HepG2 (cell line): ENCODE measurements at regions not wholly inside any gene's neighbourhood (a gene's known extent, or its start where the extent isn't known, plus 50 kb on each side); places are given as distances from the start of the nearest gene placed in this dataset.

ENCODE experiments used
- ATAC-seq: fragments of 200-7000 bp; cut with Tn5 transposase; 3 replicates; pipeline ENCODE4 v1.9.1; 2020; ENCODE audit warnings: mild to moderate bottlenecking, moderate library complexity
- BruUV-seq: library from RNA; stranded (reverse); fragments of 400-500 nt; replicated peaks from 2 replicates; lab custom pipeline; 2021; lab: Mats Ljungman, UMichigan
- CTCF ChIA-PET: fragments of 300-600 bp; formaldehyde crosslinking; extraction: SDS; loops from one replicate; lab custom pipeline; 2021; ENCODE audit warnings: low total read pairs, inconsistent platforms, low intra/inter-chr PET ratio; lab: Yijun Ruan, JAX
- POLR2A ChIA-PET: fragments of 350-600 bp; sonication (Branson Sonifier 250); formaldehyde crosslinking; loops from one replicate; lab custom pipeline; 2020; ENCODE audit warnings: antibody characterized with exemption, inconsistent platforms; lab: Yijun Ruan, JAX
- DNase-seq: peaks from one replicate; pipeline ENCODE4 v3.0.0-alpha.2; 2015; ENCODE audit warnings: low spot score
- FAIRE-seq: peaks from 3 replicates; lab custom pipeline; 2011; peaks lifted over from hg19 to GRCh38; lab: Jason Lieb, UNC
- H2AFZ ChIP-seq: one replicate; pipeline ENCODE4 v1.6.1; 2011; ENCODE audit warnings: low read length, inconsistent platforms
- H3K27ac ChIP-seq: fragments of 300-600 bp; 3 replicates; pipeline ENCODE4 v1.8.0; 2011; ENCODE audit warnings: mixed run types, mild to moderate bottlenecking, mixed read lengths, low read length, inconsistent platforms; ENCODE audit not compliant: insufficient read depth; ENCODE audit errors: extremely low read length
- H3K27me3 ChIP-seq, 2 experiments: fragments of 200-600 bp in 1 of 2; 2 replicates in 1 of 2; 3 replicates in 1 of 2; pipeline versions ENCODE4 v1.6.0 to v1.8.0; 2011; ENCODE audit warnings: low read length in 2 of 2, mild to moderate bottlenecking in 2 of 2, moderate library complexity in 2 of 2, inconsistent platforms in 1 of 2; ENCODE audit not compliant: insufficient read depth in 2 of 2, control insufficient read depth in 1 of 2
- H3K36me3 ChIP-seq, 2 experiments: fragments of 200-600 bp in 1 of 2; replicated peaks in 1 of 2; 2 replicates in 1 of 2; 3 replicates in 1 of 2; pipeline versions ENCODE4 v1.5.1 to v1.8.0; 2011; ENCODE audit warnings: low read length in 2 of 2, inconsistent platforms in 1 of 2; ENCODE audit not compliant: insufficient read depth in 2 of 2, control insufficient read depth in 1 of 2
- H3K4me1 ChIP-seq: 2 replicates; pipeline ENCODE4 v1.5.1; 2012; ENCODE audit warnings: low read length, inconsistent platforms; ENCODE audit not compliant: insufficient read depth
- H3K4me2 ChIP-seq: 2 replicates; pipeline ENCODE4 v1.6.0; 2011; ENCODE audit warnings: low read depth, low read length, inconsistent platforms
- H3K4me3 ChIP-seq, 3 experiments: fragments of 200-600 bp in 1 of 3; sonication (generic), shearing (Covaris generic) in 1 of 3; replicated peaks in 1 of 3; 2 replicates each; pipeline ENCODE4 v1.5.1; 2011 to 2016; ENCODE audit warnings: low read length in 3 of 3, inconsistent platforms in 2 of 3, low read depth in 2 of 3, mild to moderate bottlenecking in 2 of 3, control low read depth in 1 of 3, mixed read lengths in 1 of 3; ENCODE audit not compliant: insufficient read depth in 1 of 3
- H3K79me2 ChIP-seq: one replicate; pipeline ENCODE4 v1.6.1; 2011; ENCODE audit warnings: low read length, inconsistent platforms; ENCODE audit not compliant: insufficient read depth
- H3K9ac ChIP-seq: 2 replicates; pipeline ENCODE4 v1.6.0; 2011; ENCODE audit warnings: mild to moderate bottlenecking, low read depth, low read length, inconsistent platforms; ENCODE audit not compliant: insufficient read depth
- H3K9me3 ChIP-seq: 2 replicates; pipeline ENCODE4 v1.5.1; 2012; ENCODE audit warnings: mild to moderate bottlenecking, low read length
- H4K20me1 ChIP-seq: 2 replicates; pipeline ENCODE4 v1.6.0; 2011; ENCODE audit warnings: inconsistent platforms, mild to moderate bottlenecking, low read length, moderate library complexity; ENCODE audit not compliant: insufficient read depth
- HNF4G ChIP-seq, 2 experiments: sonication (generic) in 1 of 2; formaldehyde crosslinking in 1 of 2; IDR thresholded peaks; 2 replicates each; pipeline versions ENCODE4 v1.4.0 to v1.6.1; 2011 to 2020; ENCODE audit warnings: borderline replicate concordance in 2 of 2, low read depth in 2 of 2, mild to moderate bottlenecking in 2 of 2, low read length in 1 of 2, missing genetic modification reagents in 1 of 2, moderate library complexity in 1 of 2
- RXRB ChIP-seq: IDR thresholded peaks from 2 replicates; pipeline ENCODE4 v1.6.1; 2016; ENCODE audit warnings: borderline replicate concordance, missing genetic modification reagents, missing compliant biosample characterization
- ZNF790 ChIP-seq: sonication (generic); formaldehyde crosslinking; IDR thresholded peaks from 2 replicates; pipeline ENCODE4 v1.8.0; 2022; ENCODE audit warnings: missing genetic modification reagents, mild to moderate bottlenecking, borderline replicate concordance
- WGBS: methylation state at CpG from one replicate; pipeline ENCODE4 v1.1.6; 2017; ENCODE audit warnings: low lambda C conversion rate; 5-methylcytosine and 5-hydroxymethylcytosine counted together
- in situ Hi-C: cut with HindIII; loops from 2 replicates; pipeline ENCODE4 v1.10.0; 2017; ENCODE audit warnings: low pct_unique_long_range_greater_than_20kb; ENCODE audit not compliant: extremely low pct_ligation_motif_present
- intact Hi-C: fragments of 100-400 bp; cut with micrococcal nuclease; formaldehyde crosslinking; loops from one replicate; pipeline ENCODE4 v1.10.0; 2022; ENCODE audit not compliant: unreplicated experiment
- TF ChIP-seq, protein P1 (sequence below): sonication (generic); formaldehyde crosslinking; IDR thresholded peaks from 2 replicates; pipeline ENCODE4 v1.8.1; 2023; ENCODE audit warnings: mild to moderate bottlenecking, missing genetic modification reagents, borderline replicate concordance
- TF ChIP-seq, protein P2 (sequence below): sonication (generic); formaldehyde crosslinking; IDR thresholded peaks from 2 replicates; pipeline ENCODE4 v1.5.1; 2020; ENCODE audit warnings: mild to moderate bottlenecking, missing genetic modification reagents, moderate library complexity
- TF ChIP-seq, protein P3 (sequence below): sonication (generic); formaldehyde crosslinking; conservative IDR thresholded peaks from 2 replicates; pipeline ENCODE4 v1.8.0; 2022; ENCODE audit warnings: mild to moderate bottlenecking, moderate library complexity, missing genetic modification reagents

DNA sequence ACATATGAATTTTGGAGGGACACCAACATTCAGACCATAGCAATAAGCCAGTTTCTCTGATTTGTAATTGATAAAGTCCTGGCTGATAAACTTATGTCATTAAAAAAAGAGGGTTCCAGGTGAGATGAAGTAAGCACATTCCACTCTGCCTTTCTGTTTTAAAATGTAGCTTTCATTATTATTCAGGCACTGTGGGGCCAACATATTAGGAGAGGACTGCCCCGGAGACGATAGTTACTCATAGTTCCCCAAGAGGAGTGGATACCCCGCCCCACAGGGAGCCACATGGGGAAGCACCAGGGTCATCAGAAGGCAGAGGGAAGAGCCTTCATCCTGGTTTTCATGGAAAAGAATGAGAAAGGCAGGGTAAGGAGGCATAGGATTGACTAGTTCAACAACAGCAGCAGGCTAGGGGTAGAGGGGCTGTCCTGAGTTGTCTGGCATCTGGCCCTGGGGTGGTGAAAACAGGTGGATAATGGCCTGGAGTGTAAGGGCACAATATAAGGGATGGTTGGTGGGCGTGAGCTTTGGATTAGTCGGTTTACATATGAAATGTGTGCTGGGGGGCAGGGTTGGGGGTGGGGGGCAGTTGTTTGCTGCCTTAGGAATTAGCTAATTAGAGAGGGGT is 78.7 kb upstream of the PROK2 start:
- in situ Hi-C loops: no loop called here
- Histone ChIP-seq H3K27me3 (peaks cover 2 to 15% of the 10 kb centered on the region in 2 experiments; a peak in 3 of 5 replicates), H3K9me3 (no peaks in the 10 kb centered on the region), H3K4me1 (no peaks in the 10 kb centered on the region)
- CTCF ChIA-PET: no interaction called here
- TF ChIP-seq, protein P1, sequence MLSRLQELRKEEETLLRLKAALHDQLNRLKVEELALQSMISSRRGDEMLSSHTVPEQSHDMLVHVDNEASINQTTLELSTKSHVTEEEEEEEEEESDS (CRISPR knock-in tag): no peak
- no peak for TF ChIP-seq HNF4G (IDR thresholded peaks at IDR 0.05; ENCODE audit: borderline replicate concordance, low read depth, low read length)
- TF ChIP-seq HNF4G (CRISPR knock-in tag; IDR thresholded peaks at IDR 0.05; ENCODE audit: borderline replicate concordance, low read depth): no peak
- TF ChIP-seq, protein P2, sequence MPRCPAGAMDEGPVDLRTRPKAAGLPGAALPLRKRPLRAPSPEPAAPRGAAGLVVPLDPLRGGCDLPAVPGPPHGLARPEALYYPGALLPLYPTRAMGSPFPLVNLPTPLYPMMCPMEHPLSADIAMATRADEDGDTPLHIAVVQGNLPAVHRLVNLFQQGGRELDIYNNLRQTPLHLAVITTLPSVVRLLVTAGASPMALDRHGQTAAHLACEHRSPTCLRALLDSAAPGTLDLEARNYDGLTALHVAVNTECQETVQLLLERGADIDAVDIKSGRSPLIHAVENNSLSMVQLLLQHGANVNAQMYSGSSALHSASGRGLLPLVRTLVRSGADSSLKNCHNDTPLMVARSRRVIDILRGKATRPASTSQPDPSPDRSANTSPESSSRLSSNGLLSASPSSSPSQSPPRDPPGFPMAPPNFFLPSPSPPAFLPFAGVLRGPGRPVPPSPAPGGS: no peak
- TF ChIP-seq, protein P3, sequence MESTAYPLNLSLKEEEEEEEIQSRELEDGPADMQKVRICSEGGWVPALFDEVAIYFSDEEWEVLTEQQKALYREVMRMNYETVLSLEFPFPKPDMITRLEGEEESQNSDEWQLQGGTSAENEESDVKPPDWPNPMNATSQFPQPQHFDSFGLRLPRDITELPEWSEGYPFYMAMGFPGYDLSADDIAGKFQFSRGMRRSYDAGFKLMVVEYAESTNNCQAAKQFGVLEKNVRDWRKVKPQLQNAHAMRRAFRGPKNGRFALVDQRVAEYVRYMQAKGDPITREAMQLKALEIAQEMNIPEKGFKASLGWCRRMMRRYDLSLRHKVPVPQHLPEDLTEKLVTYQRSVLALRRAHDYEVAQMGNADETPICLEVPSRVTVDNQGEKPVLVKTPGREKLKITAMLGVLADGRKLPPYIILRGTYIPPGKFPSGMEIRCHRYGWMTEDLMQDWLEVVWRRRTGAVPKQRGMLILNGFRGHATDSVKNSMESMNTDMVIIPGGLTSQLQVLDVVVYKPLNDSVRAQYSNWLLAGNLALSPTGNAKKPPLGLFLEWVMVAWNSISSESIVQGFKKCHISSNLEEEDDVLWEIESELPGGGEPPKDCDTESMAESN (CRISPR knock-in tag): no peak
- TF ChIP-seq ZNF790 (CRISPR knock-in tag): no peak
- no peak for TF ChIP-seq RXRB (CRISPR knock-in tag)
- TF ChIP-seq, all 625 proteins: peak for 0
- no peak overlapping the region for H3K4me3 ChIP-seq
- POLR2A ChIA-PET: no interaction called here
- intact Hi-C loops: no loop called here
- H3K36me3 ChIP-seq: no peaks in the 10 kb centered on the region
- H3K27ac ChIP-seq: no peak overlapping the region
- no TSS peak for BruUV-seq
- no peak overlapping the region for H2AFZ ChIP-seq
- H3K4me2 ChIP-seq: no peak overlapping the region
- no peaks in the 10 kb centered on the region for H3K79me2 ChIP-seq
- 5% methylated on average over 5 of the region's 5 CpGs for WGBS
- FAIRE-seq (no peak), DNase-seq (no peak), ATAC-seq (no peak)
- H4K20me1 ChIP-seq: no peaks in the 10 kb centered on the region
- no peak overlapping the region for H3K9ac ChIP-seq
